Suprapubic skin (tissue), 4 donors: ENCODE measurements at regions not wholly inside any gene's neighbourhood (a gene's known extent, or its start where the extent isn't known, plus 50 kb on each side); places are given as distances from the start of the nearest gene placed in this dataset.

ENCODE experiments used
- DNase-seq, 2 donors: peaks; one replicate each; pipeline ENCODE4 v3.0.0-alpha.2; 2019; ENCODE audit warnings: low spot score in 2 of 2
- H3K27ac ChIP-seq: fragments of 200-600 bp; sonication (generic); one replicate; pipeline ENCODE4 v1.5.1; 2019
- H3K27me3 ChIP-seq: fragments of 200-600 bp; sonication (generic); one replicate; pipeline ENCODE4 v1.5.1; 2019
- H3K36me3 ChIP-seq: fragments of 200-600 bp; sonication (generic); one replicate; pipeline ENCODE4 v1.5.1; 2019
- H3K4me1 ChIP-seq: fragments of 200-600 bp; sonication (generic); one replicate; pipeline ENCODE4 v1.5.1; 2019
- H3K4me3 ChIP-seq: fragments of 200-600 bp; sonication (generic); one replicate; pipeline ENCODE4 v1.5.1; 2019; ENCODE audit warnings: mild to moderate bottlenecking
- H3K9me3 ChIP-seq: fragments of 200-600 bp; sonication (generic); one replicate; pipeline ENCODE4 v1.5.1; 2019
- CTCF ChIP-seq, 2 donors: fragments of 200-600 bp in 1 of 2; fragments of 450-650 bp in 1 of 2; sonication (generic) in 1 of 2; IDR thresholded peaks; one replicate each; pipeline ENCODE4 v1.5.1; 2016 to 2019; ENCODE audit warnings: antibody characterized with exemption in 2 of 2, mild to moderate bottlenecking in 1 of 2, moderate library complexity in 1 of 2
- EP300 ChIP-seq: sonication (generic); formaldehyde crosslinking; IDR thresholded peaks from one replicate; pipeline ENCODE4 v1.6.1; 2017; ENCODE audit warnings: antibody characterized with exemption
- POLR2A ChIP-seq, 2 donors: fragments of 450-650 bp; IDR thresholded peaks; one replicate each; pipeline ENCODE4 v1.6.1; 2017; ENCODE audit warnings: antibody characterized with exemption in 2 of 2, mild to moderate bottlenecking in 2 of 2, moderate library complexity in 2 of 2
- POLR2AphosphoS5 ChIP-seq, 3 donors: sonication (generic); formaldehyde crosslinking; IDR thresholded peaks; one replicate each; pipeline ENCODE4 v1.6.1; 2017; ENCODE audit warnings: antibody characterized with exemption in 3 of 3
- WGBS: methylation state at CpG from one replicate; pipeline ENCODE4 v1.1.5; 2018; 5-methylcytosine and 5-hydroxymethylcytosine counted together

GRCh38 chr4:136935305-136935704 lies 597.0 kb downstream of the PCDH18 start:
- TF ChIP-seq POLR2A (IDR thresholded peaks at IDR 0.05) (no peak), EP300 (no peak), POLR2AphosphoS5 (IDR thresholded peaks at IDR 0.05) (no peak), CTCF (IDR thresholded peaks at IDR 0.05) (no peak)
- 100% methylated on average over 1 of the region's 1 CpG for WGBS
- H3K27me3 ChIP-seq, result no peaks in the 10 kb centered on the region
- no peak overlapping the region for H3K4me3 ChIP-seq
- DNase-seq, result no peak
- H3K27ac ChIP-seq, result no peak overlapping the region
- H3K36me3 ChIP-seq, result no peaks in the 10 kb centered on the region
- H3K9me3 ChIP-seq, result no peaks in the 10 kb centered on the region
- H3K4me1 ChIP-seq, result no peaks in the 10 kb centered on the region

- WGBS, result 51% methylated on average over 1 of the region's 1 CpG
- no peak for DNase-seq
- Histone ChIP-seq H3K9me3 (no peaks in the 10 kb centered on the region), H3K36me3 (no peaks in the 10 kb centered on the region), H3K27me3 (no peaks in the 10 kb centered on the region), H3K4me1 (no peaks in the 10 kb centered on the region), H3K4me3 (no peak overlapping the region), H3K27ac (no peak overlapping the region)
- no peak for TF ChIP-seq EP300
- TF ChIP-seq POLR2AphosphoS5 (IDR thresholded peaks at IDR 0.05), result no peak
- no peak for TF ChIP-seq POLR2A (IDR thresholded peaks at IDR 0.05)
- no peak for TF ChIP-seq CTCF (IDR thresholded peaks at IDR 0.05)
Measured at GRCh38 chr4:136934601-136935000, 597.7 kb downstream of the PCDH18 start.

- Histone ChIP-seq H3K27me3 (no peaks in the 10 kb centered on the region), H3K27ac (no peak overlapping the region), H3K4me3 (no peak overlapping the region), H3K4me1 (no peaks in the 10 kb centered on the region), H3K36me3 (no peaks in the 10 kb centered on the region), H3K9me3 (no peaks in the 10 kb centered on the region)
- TF ChIP-seq POLR2A (IDR thresholded peaks at IDR 0.05) (no peak), POLR2AphosphoS5 (IDR thresholded peaks at IDR 0.05) (no peak), CTCF (IDR thresholded peaks at IDR 0.05) (no peak), EP300 (no peak)
- 85% methylated on average over 2 of the region's 2 CpGs for WGBS
- no peak for DNase-seq
Measured at GRCh38 chr4:136931781-136932180, 600.5 kb downstream of the PCDH18 start.

GRCh38 chr4:136928957-136929411 lies 603.3 kb downstream of the PCDH18 start:
- TF ChIP-seq CTCF (IDR thresholded peaks at IDR 0.05) (no peak), POLR2A (IDR thresholded peaks at IDR 0.05) (no peak), POLR2AphosphoS5 (IDR thresholded peaks at IDR 0.05) (no peak), EP300 (no peak)
- no peaks in the 10 kb centered on the region for H3K36me3 ChIP-seq
- H3K4me1 ChIP-seq, result no peaks in the 10 kb centered on the region
- no peaks in the 10 kb centered on the region for H3K27me3 ChIP-seq
- no peaks in the 10 kb centered on the region for H3K9me3 ChIP-seq
- 100% methylated on average over 1 of the region's 16 CpGs for WGBS
- no peak overlapping the region for H3K4me3 ChIP-seq
- no peak for DNase-seq
- no peak overlapping the region for H3K27ac ChIP-seq

- H3K36me3 ChIP-seq, result no peaks in the 10 kb centered on the region
- no peak for DNase-seq
- H3K27ac ChIP-seq, result no peak overlapping the region
- H3K4me1 ChIP-seq, result no peaks in the 10 kb centered on the region
- H3K9me3 ChIP-seq, result no peaks in the 10 kb centered on the region
- no peak overlapping the region for H3K4me3 ChIP-seq
- TF ChIP-seq EP300 (no peak), CTCF (IDR thresholded peaks at IDR 0.05) (no peak), POLR2AphosphoS5 (IDR thresholded peaks at IDR 0.05) (no peak), POLR2A (IDR thresholded peaks at IDR 0.05) (no peak)
- no peaks in the 10 kb centered on the region for H3K27me3 ChIP-seq
Measured at GRCh38 chr4:136927172-136927571, 605.1 kb downstream of the PCDH18 start.
